ENCODE measurements at regions not wholly inside any gene's neighbourhood (a gene's known extent, or its start where the extent isn't known, plus 50 kb on each side); places are given as distances from the start of the nearest gene placed in this dataset.

- TF ChIP-seq CTCF (IDR thresholded peaks at IDR 0.05) (no peak), POLR2A (IDR thresholded peaks at IDR 0.05) (no peak)
Observed at GRCh38 chr7:46393142-46393541, 472.1 kb upstream of the IGFBP3 start.
